Esophagus muscularis mucosa (tissue), 4 donors: ENCODE measurements at regions not wholly inside any gene's neighbourhood (a gene's known extent, or its start where the extent isn't known, plus 50 kb on each side); places are given as distances from the start of the nearest gene placed in this dataset.

Experiments
- DNase-seq: peaks from one replicate; pipeline ENCODE4 v3.0.0-alpha.2; 2017; ENCODE audit errors: extremely low spot score
- H3K27ac ChIP-seq, 4 donors: fragments of 200-600 bp; sonication (generic); replicated peaks in 1 of 4; 1 replicate in 3 of 4; 2 replicates in 1 of 4; pipeline ENCODE4 v1.5.1; 2016 to 2019; ENCODE audit warnings: mild to moderate bottlenecking in 1 of 4
- H3K27me3 ChIP-seq, 4 donors: fragments of 200-600 bp; sonication (generic); one replicate each; pipeline versions ENCODE4 v1.5.1 to v1.6.0; 2016 to 2019
- H3K36me3 ChIP-seq, 4 donors: fragments of 200-600 bp; sonication (generic); one replicate each; pipeline ENCODE4 v1.5.1; 2016 to 2019
- H3K4me1 ChIP-seq, 4 donors: fragments of 200-600 bp; sonication (generic); one replicate each; pipeline ENCODE4 v1.5.1; 2016 to 2019
- H3K4me3 ChIP-seq, 4 donors: fragments of 200-600 bp; sonication (generic); 1 replicate in 2 of 4; 2 replicates in 2 of 4; pipeline ENCODE4 v1.5.1; 2016 to 2019; ENCODE audit warnings: mild to moderate bottlenecking in 4 of 4, moderate library complexity in 1 of 4
- H3K9me3 ChIP-seq, 4 donors: fragments of 200-600 bp; sonication (generic); 1 replicate in 3 of 4; 2 replicates in 1 of 4; pipeline ENCODE4 v1.5.1; 2016 to 2019
- EP300 ChIP-seq: sonication (generic); formaldehyde crosslinking; IDR thresholded peaks from one replicate; pipeline ENCODE4 v1.6.1; 2017; ENCODE audit warnings: antibody characterized with exemption
- POLR2A ChIP-seq: fragments of 450-650 bp; IDR thresholded peaks from one replicate; pipeline ENCODE4 v1.6.1; 2017; ENCODE audit warnings: antibody characterized with exemption, moderate library complexity, mild to moderate bottlenecking, low read depth
- POLR2AphosphoS5 ChIP-seq, 2 donors: sonication (generic); formaldehyde crosslinking; IDR thresholded peaks; one replicate each; pipeline ENCODE4 v1.6.1; 2017; ENCODE audit warnings: antibody characterized with exemption in 2 of 2
- WGBS: methylation state at CpG from one replicate; pipeline ENCODE4 v1.1.5; 2018; 5-methylcytosine and 5-hydroxymethylcytosine counted together
- intact Hi-C: fragments of 100-400 bp; cut with DNase I; formaldehyde crosslinking; loops from one replicate; pipeline ENCODE4 v1.15.1; 2023
- TF ChIP-seq, protein P1 (sequence below), 3 experiments: fragments of 200-600 bp in 2 of 3; fragments of 450-650 bp in 1 of 3; sonication (generic) in 2 of 3; IDR thresholded peaks; one replicate each; pipeline ENCODE4 v1.5.1; 2017 to 2019; ENCODE audit warnings: antibody characterized with exemption in 3 of 3, mild to moderate bottlenecking in 2 of 3, moderate library complexity in 1 of 3

DNA sequence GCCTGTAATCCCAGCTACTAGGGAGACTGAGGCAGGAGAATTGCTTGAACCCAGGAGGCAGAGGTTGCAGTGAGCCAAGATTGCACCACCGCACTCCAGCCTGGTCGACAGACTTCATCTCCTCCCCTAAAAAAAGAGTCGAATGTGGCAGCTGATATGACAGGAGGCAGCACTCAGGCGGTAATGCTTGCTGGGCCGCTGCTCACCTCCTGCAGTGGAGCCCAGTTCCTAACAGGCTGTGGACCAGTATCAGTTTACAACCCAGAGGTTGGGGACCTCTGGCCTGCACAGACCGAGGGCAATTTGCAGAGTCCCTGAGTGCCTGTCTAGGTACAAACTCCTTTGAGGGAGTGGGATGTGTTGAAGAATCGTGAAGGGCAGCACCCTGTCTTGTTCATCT, 136.2 kb downstream of the SMAD6 start:
- H3K4me1 ChIP-seq: peaks cover 21 to 32% (median 22%) of the 10 kb centered on the region in 4 donors
- H3K27ac ChIP-seq: no peak overlapping the region
- TF ChIP-seq POLR2A (no peak), EP300 (no peak), POLR2AphosphoS5 (IDR thresholded peaks at IDR 0.05) (no peak)
- TF ChIP-seq, protein P1, sequence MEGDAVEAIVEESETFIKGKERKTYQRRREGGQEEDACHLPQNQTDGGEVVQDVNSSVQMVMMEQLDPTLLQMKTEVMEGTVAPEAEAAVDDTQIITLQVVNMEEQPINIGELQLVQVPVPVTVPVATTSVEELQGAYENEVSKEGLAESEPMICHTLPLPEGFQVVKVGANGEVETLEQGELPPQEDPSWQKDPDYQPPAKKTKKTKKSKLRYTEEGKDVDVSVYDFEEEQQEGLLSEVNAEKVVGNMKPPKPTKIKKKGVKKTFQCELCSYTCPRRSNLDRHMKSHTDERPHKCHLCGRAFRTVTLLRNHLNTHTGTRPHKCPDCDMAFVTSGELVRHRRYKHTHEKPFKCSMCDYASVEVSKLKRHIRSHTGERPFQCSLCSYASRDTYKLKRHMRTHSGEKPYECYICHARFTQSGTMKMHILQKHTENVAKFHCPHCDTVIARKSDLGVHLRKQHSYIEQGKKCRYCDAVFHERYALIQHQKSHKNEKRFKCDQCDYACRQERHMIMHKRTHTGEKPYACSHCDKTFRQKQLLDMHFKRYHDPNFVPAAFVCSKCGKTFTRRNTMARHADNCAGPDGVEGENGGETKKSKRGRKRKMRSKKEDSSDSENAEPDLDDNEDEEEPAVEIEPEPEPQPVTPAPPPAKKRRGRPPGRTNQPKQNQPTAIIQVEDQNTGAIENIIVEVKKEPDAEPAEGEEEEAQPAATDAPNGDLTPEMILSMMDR (IDR thresholded peaks at IDR 0.05): no peak
- intact Hi-C loops: no loop called here
- no peaks in the 10 kb centered on the region for H3K36me3 ChIP-seq
- 98% methylated on average over 5 of the region's 7 CpGs for WGBS
- no peak for DNase-seq
- no peaks in the 10 kb centered on the region for H3K27me3 ChIP-seq
- H3K9me3 ChIP-seq: no peaks in the 10 kb centered on the region
- no peak overlapping the region for H3K4me3 ChIP-seq

DNA sequence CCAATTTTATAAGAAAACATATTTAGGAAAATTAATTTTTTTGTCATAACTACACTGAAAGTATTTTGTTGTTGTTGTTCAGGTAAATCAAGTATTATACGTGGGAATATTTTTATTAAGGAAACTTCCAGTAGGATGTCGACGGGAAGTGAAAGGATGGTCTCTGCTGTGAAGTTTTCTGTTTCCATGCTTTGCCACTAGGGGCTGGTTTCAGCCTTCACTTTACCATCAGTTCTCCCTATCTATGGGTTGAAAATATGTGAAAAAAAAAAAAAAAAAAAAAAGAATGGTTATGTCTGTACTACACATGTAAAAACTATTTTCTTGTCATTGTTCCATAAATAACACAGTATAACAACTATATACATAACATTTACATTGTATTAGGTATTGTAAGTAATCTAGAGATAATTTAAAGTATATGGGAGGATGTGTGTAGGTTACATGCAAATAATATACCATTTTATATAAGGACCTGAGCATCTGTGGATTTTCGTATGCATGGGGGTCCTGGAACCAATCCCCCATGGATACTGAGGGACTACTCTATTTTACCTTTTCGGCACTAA, 136.7 kb downstream of the SMAD6 start:
- Histone ChIP-seq H3K27ac (no peak overlapping the region), H3K36me3 (no peaks in the 10 kb centered on the region), H3K4me1 (peaks cover 27 to 37% (median 27%) of the 10 kb centered on the region in 4 donors), H3K4me3 (no peak overlapping the region), H3K27me3 (no peaks in the 10 kb centered on the region), H3K9me3 (no peaks in the 10 kb centered on the region)
- no peak for DNase-seq
- TF ChIP-seq EP300 (no peak), POLR2AphosphoS5 (IDR thresholded peaks at IDR 0.05) (no peak), POLR2A (no peak)
- TF ChIP-seq, protein P1 (IDR thresholded peaks at IDR 0.05): peak; percentile 32 to 56 (median 41)
- WGBS: 53% methylated on average over 5 of the region's 5 CpGs
- intact Hi-C loops: no loop called here

DNA sequence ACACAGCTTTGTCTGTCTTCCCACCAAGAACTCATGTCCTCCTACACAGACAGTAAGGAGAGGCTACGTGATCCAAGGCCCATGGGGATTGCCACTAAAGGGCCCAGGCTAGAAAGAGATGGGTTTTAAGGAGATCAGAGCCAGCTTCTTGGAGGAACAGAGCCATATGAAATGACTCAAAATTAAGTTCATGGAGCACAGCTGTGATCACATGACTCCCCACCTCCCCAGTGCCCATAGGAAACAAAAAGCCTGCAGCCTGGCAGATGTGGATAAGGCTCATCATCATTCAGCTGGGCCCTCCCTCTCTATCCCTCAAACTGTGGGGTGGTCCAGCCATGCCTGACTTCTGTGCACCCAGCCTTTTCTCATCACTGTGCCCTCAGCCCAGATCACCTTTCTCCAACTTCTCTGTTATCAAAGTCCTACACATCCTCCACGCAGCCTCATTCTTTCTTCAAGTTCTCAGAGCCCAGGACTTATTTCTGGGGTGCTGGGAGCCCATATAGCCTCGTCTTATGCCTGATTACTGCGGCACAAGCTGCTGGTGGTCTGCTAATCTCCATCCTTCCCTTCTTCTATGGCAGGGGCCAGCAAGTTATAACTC, 137.6 kb downstream of the SMAD6 start:
- H3K27ac ChIP-seq: peak overlapping the region in 1 of 4 donors; percentile 3
- 90% methylated on average over 4 of the region's 4 CpGs for WGBS
- no peaks in the 10 kb centered on the region for H3K36me3 ChIP-seq
- TF ChIP-seq, protein P1 (IDR thresholded peaks at IDR 0.05): no peak
- TF ChIP-seq EP300 (no peak), POLR2AphosphoS5 (IDR thresholded peaks at IDR 0.05) (no peak), POLR2A (no peak)
- H3K9me3 ChIP-seq: no peaks in the 10 kb centered on the region
- H3K4me1 ChIP-seq: peaks cover 27 to 43% (median 33%) of the 10 kb centered on the region in 4 donors
- intact Hi-C loops: loop anchor here (5.0 kb wide), 1 partner anchor 37 kb away; no protein-coding TSS in a partner anchor
- no peaks in the 10 kb centered on the region for H3K27me3 ChIP-seq
- no peak overlapping the region for H3K4me3 ChIP-seq
- no peak for DNase-seq

DNA sequence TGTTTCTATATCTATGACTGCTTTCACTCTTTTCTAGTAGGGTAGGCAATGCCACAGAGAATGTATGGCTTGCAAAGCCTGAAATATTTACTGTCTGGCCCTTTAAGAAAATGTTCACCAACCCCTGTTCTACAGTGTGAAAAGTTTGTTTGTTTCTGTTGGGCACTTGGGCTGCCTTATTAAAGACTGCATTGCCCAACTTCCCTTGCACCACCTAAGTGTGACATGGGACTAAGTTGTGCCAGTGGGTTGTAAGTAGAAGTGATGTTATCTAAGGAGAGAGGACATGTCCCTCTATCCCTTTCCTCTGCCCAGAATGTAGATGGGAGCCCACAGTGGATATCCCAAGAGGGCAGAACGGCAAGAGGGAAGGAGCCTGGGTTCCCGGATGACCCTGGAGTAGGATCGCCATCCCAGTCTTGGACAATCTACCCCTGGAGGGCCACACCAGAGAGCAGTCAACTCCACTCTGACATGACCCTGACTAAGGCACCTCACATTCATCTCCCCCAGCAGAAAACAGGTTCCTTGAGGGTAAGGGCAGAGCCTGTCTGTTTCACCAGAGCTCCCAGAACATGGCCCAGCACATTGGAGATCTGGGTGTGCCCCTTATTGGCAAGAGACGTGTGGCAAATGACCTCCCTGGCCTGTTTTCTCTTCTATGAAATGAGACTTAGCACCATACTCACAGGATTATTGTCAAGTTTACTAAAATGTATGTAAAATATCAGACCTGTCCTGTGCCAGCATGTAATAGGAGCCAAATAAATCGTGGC, 138.8 kb downstream of the SMAD6 start:
- H3K9me3 ChIP-seq: no peaks in the 10 kb centered on the region
- H3K27ac ChIP-seq: peak overlapping the region; percentile 91 to 96 (median 94)
- TF ChIP-seq POLR2A (no peak), EP300 (no peak), POLR2AphosphoS5 (IDR thresholded peaks at IDR 0.05) (no peak)
- TF ChIP-seq, protein P1 (IDR thresholded peaks at IDR 0.05): no peak
- H3K4me1 ChIP-seq: peaks cover 27 to 51% (median 33%) of the 10 kb centered on the region in 4 donors
- no peak overlapping the region for H3K4me3 ChIP-seq
- no peak for DNase-seq
- intact Hi-C loops: loop anchor here (5.0 kb wide), 1 partner anchor 39 kb away; no protein-coding TSS in a partner anchor
- no peaks in the 10 kb centered on the region for H3K36me3 ChIP-seq
- WGBS: 89% methylated on average over 5 of the region's 5 CpGs
- H3K27me3 ChIP-seq: no peaks in the 10 kb centered on the region
